MM.1S (cell line): ENCODE measurements at regions not wholly inside any gene's neighbourhood (a gene's known extent, or its start where the extent isn't known, plus 50 kb on each side); places are given as distances from the start of the nearest gene placed in this dataset.

Source experiments
- EZH2 ChIP-seq: fragments of 300-600 bp; sonication (generic); optimal IDR thresholded peaks from 2 replicates; pipeline ENCODE3; 2017; ENCODE audit warnings: low read depth, mild to moderate bottlenecking, antibody characterized with exemption, low read length, mixed read lengths
- EZH2phosphoT487 ChIP-seq: fragments of 300-600 bp; sonication (generic); IDR thresholded peaks from 2 replicates; pipeline ENCODE4 v1.6.1; 2018; ENCODE audit warnings: antibody characterized with exemption, low read length
- TF ChIP-seq, protein P1 (sequence below): fragments of 300-600 bp; sonication (generic); IDR thresholded peaks from 2 replicates; pipeline ENCODE4 v1.5.1; 2016; ENCODE audit warnings: antibody characterized with exemption, low read length, mixed read lengths

DNA sequence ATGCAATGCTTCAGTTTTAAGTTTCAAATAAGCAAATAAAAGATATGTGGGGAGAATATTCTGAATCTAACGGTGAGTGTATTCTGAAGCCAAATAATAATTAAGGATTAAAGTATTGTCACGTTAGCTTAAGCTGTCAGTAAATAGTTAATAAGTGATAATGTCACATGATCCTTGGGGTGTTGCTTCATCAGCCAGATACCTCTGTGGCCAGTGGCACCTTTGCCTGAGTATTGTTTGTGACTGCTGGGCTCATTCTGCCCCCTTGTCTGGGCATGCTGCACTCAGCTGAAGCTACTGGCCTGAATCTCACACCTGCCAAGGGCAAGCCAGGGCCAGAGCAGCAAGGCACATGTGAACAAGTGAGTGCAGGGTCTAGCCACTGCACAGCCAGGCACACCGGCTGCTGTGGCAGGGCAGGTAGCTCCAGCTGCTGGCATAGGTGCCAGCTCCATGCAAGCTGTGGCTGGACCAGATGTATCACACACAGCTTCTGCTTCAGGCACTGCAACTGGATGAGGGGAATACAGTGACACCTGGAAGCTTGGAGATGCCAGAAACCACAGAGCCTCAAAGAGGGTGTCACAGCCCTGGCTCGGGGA is 739.7 kb downstream of the SLC6A15 start:
- TF ChIP-seq, protein P1, sequence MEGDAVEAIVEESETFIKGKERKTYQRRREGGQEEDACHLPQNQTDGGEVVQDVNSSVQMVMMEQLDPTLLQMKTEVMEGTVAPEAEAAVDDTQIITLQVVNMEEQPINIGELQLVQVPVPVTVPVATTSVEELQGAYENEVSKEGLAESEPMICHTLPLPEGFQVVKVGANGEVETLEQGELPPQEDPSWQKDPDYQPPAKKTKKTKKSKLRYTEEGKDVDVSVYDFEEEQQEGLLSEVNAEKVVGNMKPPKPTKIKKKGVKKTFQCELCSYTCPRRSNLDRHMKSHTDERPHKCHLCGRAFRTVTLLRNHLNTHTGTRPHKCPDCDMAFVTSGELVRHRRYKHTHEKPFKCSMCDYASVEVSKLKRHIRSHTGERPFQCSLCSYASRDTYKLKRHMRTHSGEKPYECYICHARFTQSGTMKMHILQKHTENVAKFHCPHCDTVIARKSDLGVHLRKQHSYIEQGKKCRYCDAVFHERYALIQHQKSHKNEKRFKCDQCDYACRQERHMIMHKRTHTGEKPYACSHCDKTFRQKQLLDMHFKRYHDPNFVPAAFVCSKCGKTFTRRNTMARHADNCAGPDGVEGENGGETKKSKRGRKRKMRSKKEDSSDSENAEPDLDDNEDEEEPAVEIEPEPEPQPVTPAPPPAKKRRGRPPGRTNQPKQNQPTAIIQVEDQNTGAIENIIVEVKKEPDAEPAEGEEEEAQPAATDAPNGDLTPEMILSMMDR = no peak
- no peak for TF ChIP-seq EZH2
- TF ChIP-seq EZH2phosphoT487 = no peak
